Activated T-cell treated with anti-CD3 and anti-CD28 coated beads, Interleukin-2, amount 50 U/mL, for 24 hours (primary cell): ENCODE measurements at regions not wholly inside any gene's neighbourhood (a gene's known extent, or its start where the extent isn't known, plus 50 kb on each side); places are given as distances from the start of the nearest gene placed in this dataset.

Source experiments
- DNase-seq: peaks from one replicate; pipeline ENCODE4 v3.0.0-alpha.2; 2020
- H3K27ac Mint-ChIP-seq: 2 replicates; pipeline ENCODE4 v1.8.0; 2020; ENCODE audit warnings: mild to moderate bottlenecking, mixed read lengths
- H3K27me3 Mint-ChIP-seq: 2 replicates; pipeline ENCODE4 v1.8.0; 2020; ENCODE audit warnings: mixed read lengths
- H3K36me3 Mint-ChIP-seq: 2 replicates; pipeline ENCODE4 v1.8.0; 2020; ENCODE audit warnings: low read depth, mixed read lengths
- H3K4me1 Mint-ChIP-seq: 2 replicates; pipeline ENCODE4 v1.8.0; 2020; ENCODE audit warnings: low read depth, mixed read lengths
- H3K4me3 Mint-ChIP-seq: 2 replicates; pipeline ENCODE4 v1.8.0; 2020; ENCODE audit warnings: mild to moderate bottlenecking, moderate library complexity, mixed read lengths
- H3K9me3 Mint-ChIP-seq: 2 replicates; pipeline ENCODE4 v1.8.0; 2020; ENCODE audit warnings: mixed read lengths

GRCh38 chr1:173424782-173425407 is 52.2 kb upstream of the PRDX6 start:
- no peak overlapping the region for H3K4me3 Mint-ChIP-seq
- H3K27ac Mint-ChIP-seq, result no peak overlapping the region
- no peak for DNase-seq
- peaks cover 16% of the 10 kb centered on the region for H3K4me1 Mint-ChIP-seq
- no peaks in the 10 kb centered on the region for H3K9me3 Mint-ChIP-seq
- no peaks in the 10 kb centered on the region for H3K36me3 Mint-ChIP-seq
- no peaks in the 10 kb centered on the region for H3K27me3 Mint-ChIP-seq

DNA sequence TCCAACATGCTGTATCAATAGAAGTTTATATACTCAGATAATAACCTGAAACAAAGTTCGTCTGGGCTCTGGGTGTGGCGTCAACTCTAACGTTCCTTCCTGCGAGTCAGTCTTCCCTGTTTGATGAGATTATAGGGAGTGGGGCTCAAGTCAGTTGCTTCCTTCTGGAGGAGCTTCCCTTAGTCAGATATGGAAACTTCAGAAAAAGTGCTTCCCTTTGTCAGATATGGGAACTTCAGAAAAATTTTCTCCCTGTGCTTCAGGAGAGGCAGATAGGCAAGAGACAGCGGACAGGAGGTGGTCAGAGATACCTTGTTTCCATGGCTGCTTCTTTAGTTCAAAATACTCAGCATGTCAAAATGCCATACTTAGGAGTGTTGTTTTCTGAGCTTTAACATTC is 51.1 kb upstream of the PRDX6 start:
- H3K4me1 Mint-ChIP-seq, result peaks cover 20% of the 10 kb centered on the region
- no peaks in the 10 kb centered on the region for H3K36me3 Mint-ChIP-seq
- H3K9me3 Mint-ChIP-seq, result no peaks in the 10 kb centered on the region
- no peak overlapping the region for H3K4me3 Mint-ChIP-seq
- DNase-seq, result no peak
- H3K27me3 Mint-ChIP-seq, result no peaks in the 10 kb centered on the region
- no peak overlapping the region for H3K27ac Mint-ChIP-seq

DNA sequence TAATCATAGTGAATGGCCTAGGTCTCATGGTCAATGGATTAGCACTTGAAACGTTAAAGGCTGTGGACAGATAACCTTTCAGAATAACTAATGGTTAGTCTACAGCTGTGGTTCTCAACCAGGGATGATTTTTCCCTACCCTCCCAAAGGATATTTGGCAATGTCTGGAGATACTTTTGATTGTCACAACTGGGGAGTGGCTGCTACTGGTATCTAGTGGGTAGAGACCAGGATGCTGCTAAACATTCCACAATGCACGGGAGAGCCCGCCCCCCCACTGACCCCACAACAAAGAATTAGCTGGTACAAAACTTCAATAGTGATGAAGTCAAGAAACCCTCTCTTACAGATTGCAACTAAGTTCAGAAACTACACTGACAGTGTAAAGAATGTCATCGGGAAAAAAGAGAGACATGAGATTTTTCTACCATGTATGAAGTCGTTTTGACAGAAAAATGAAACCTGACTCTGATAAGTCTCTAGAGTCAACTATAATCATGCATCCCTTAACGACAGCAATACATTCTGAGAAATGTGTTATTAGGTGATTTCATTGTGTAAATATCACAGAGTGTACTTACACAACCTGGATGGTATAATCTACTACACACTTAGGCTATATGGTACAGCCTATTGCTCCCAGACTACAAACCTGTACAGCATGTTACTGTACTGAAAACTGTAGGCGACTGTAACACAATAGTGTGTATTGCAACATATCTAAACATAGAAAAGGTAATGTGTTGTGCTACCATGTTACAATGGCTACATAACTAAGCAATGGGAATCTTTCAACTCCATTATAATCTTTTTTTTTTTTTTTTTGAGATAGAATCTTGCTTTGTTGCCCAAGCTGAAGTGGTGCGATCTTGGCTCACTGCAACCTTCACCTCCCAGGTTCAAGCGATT is 49.7 kb upstream of the PRDX6 start:
- Mint-ChIP-seq H3K36me3 (no peaks in the 10 kb centered on the region), H3K27me3 (no peaks in the 10 kb centered on the region), H3K4me1 (peaks cover 27% of the 10 kb centered on the region), H3K27ac (no peak overlapping the region), H3K9me3 (no peaks in the 10 kb centered on the region), H3K4me3 (no peak overlapping the region)
- DNase-seq, result no peak
